NB4 (cell line): ENCODE measurements at regions not wholly inside any gene's neighbourhood (a gene's known extent, or its start where the extent isn't known, plus 50 kb on each side); places are given as distances from the start of the nearest gene placed in this dataset.
"Not testable (repeated sequence)": the region's sequence is repeated elsewhere in the genome, so short reads cannot be mapped to it uniquely, and the experiment has no call there.

Experiments used
- DNase-seq: peaks from one replicate; pipeline ENCODE4 v3.0.0; 2010; ENCODE audit warnings: low read depth
- H3K4me3 ChIP-seq: one replicate; pipeline ENCODE4 v1.5.1; 2011; ENCODE audit warnings: mild to moderate bottlenecking, low read depth, low read length, moderate library complexity
- CTCF ChIP-seq: IDR thresholded peaks from one replicate; pipeline ENCODE4 v1.5.1; 2012; ENCODE audit warnings: low read depth, low read length
- MYC ChIP-seq: IDR thresholded peaks from 2 replicates; pipeline ENCODE4 v1.6.1; 2011; ENCODE audit warnings: low read depth, low read length
- POLR2A ChIP-seq: IDR thresholded peaks from 2 replicates; pipeline ENCODE4 v1.6.1; 2011; ENCODE audit warnings: mild to moderate bottlenecking; ENCODE audit not compliant: insufficient read length; ENCODE audit errors: extremely low read depth
- TF ChIP-seq, protein P1 (sequence below): IDR thresholded peaks from 2 replicates; pipeline ENCODE4 v1.6.1; 2011; ENCODE audit warnings: low read depth, low read length

GRCh38 chr2:175259164-175259563 lies 77.7 kb upstream of the ATP5MC3 start:
- TF ChIP-seq CTCF: no peak
- DNase-seq: no peak
- H3K4me3 ChIP-seq: no peak overlapping the region

DNA sequence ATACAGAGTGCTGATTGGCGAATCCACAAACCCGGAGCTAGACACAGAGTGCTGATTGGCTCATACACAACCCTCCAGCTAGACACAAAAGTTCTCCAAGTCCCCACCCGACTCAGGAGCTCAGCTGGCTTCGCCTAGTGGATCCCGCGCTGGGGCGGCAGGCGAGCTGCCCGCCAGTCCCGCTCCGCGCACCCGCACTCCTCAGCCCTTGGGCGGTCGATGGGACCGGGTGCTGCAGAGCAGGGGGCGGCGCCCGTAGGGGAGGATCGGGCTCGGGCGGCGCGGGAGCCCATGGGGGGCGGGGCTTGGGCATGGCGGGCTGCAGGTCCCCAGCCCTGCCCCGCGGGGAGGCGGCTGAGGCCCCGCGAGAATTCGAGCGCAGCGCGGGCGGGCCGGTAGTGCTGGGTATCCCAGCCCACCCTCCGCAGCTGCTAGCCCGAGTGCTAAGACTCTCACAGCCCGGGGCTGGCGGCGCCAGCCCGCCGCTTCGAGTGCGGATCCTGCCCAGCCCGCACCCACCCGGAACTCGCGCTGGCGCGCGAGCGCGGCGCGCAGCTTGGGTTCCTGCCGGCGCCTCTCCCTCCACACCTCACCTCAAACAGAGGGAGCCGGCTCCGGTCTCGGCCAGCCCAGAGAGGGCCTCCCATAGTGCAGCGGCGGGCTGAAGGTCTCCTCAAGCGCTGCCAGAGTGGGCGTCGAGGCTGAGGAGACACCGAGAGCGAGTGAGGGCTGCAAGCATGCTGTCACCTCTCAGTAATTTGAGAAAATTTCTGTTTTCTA lies 75.5 kb upstream of the ATP5MC3 start:
- H3K4me3 ChIP-seq: no peak overlapping the region
- no peak for DNase-seq
- TF ChIP-seq POLR2A (no peak), MYC (no peak), CTCF (no peak)
- TF ChIP-seq, protein P1, sequence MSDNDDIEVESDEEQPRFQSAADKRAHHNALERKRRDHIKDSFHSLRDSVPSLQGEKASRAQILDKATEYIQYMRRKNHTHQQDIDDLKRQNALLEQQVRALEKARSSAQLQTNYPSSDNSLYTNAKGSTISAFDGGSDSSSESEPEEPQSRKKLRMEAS: no peak

DNA sequence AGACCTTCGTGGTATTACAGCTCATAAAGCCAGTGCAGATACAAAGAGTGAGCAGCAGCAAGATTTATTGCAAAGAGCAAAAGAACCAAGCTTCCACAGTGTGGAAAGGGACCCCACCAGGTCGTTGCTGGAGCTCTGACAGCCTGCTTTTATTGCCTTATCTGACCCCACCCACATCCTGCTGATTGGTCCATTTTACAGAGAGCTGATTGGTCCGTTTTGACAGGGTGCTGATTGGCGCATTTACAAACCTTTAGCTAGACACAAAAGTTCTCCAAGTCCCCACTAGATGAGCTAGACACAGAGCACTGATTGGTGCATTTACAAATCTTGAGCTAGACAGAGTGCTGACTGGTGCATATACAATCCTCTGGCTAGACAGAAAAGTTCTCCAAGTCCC lies 74.9 kb upstream of the ATP5MC3 start:
- H3K4me3 ChIP-seq, DNase-seq: not testable (repeated sequence)

DNA sequence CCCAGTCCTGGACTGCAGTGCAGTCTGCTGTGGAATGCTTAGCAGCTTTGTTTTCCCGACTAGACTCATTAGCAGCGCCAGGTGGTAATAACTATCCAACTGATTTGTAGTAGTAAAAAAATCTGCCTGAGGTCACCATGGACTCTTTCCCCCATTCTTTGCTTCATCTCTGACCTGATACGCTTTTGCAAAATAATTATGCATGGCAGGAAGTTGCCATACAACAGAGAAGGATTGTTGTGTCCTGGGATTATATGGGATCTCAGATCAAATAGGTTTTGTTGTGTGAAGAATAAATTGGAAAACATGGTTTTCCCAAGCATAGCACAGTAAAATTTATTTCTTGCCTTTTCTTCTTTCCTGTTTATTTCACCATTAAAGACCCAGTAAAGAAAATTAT lies 72.4 kb upstream of the ATP5MC3 start:
- TF ChIP-seq POLR2A: no peak
- TF ChIP-seq MYC: no peak
- no peak for TF ChIP-seq CTCF
- TF ChIP-seq, protein P1: no peak
- no peak for DNase-seq
- no peak overlapping the region for H3K4me3 ChIP-seq

- TF ChIP-seq CTCF (peak; percentile 68), POLR2A (no peak), MYC (no peak)
- TF ChIP-seq, protein P1: no peak
- H3K4me3 ChIP-seq: no peak overlapping the region
- DNase-seq: peak; percentile 62
These were observed 70.0 kb upstream of the ATP5MC3 start for GRCh38 chr2:175251425-175252041.

GRCh38 chr2:175247159-175247558 lies 65.6 kb upstream of the ATP5MC3 start:
- no peak for TF ChIP-seq POLR2A
- TF ChIP-seq, protein P1: no peak
- no peak for TF ChIP-seq MYC
- TF ChIP-seq CTCF: no peak
- no peak overlapping the region for H3K4me3 ChIP-seq
- DNase-seq: no peak
